HEK293 (cell line): ENCODE measurements at regions not wholly inside any gene's neighbourhood (a gene's known extent, or its start where the extent isn't known, plus 50 kb on each side); places are given as distances from the start of the nearest gene placed in this dataset.
A peak's percentile ranks its signal among the peaks of the same experiment; 100 is the strongest.

Experiments
- CTCF ChIA-PET: fragments of 350-600 bp; formaldehyde crosslinking; extraction: SDS; loops from one replicate; lab custom pipeline; 2021; ENCODE audit warnings: antibody characterized with exemption; lab: Yijun Ruan, JAX
- POLR2A ChIA-PET: fragments of 300-600 bp; formaldehyde crosslinking; extraction: SDS; loops from one replicate; lab custom pipeline; 2020; ENCODE audit warnings: antibody characterized with exemption, inconsistent platforms; lab: Yijun Ruan, JAX
- H3K27ac ChIP-seq: fragments of 200-500 bp; sonication (Bioruptor generic); 2 replicates; pipeline ENCODE4 v1.5.1; 2014; ENCODE audit warnings: low read depth, low read length, control low read depth, inconsistent platforms; ENCODE audit errors: extremely low read depth
- H3K36me3 ChIP-seq, 2 experiments: fragments of 200-500 bp in 1 of 2; sonication (Bioruptor generic) in 1 of 2; 1 replicate in 1 of 2; 2 replicates in 1 of 2; pipeline ENCODE4 v1.5.1; 2014 to 2017; ENCODE audit warnings: inconsistent platforms in 2 of 2, low read length in 2 of 2; ENCODE audit not compliant: control insufficient read depth in 2 of 2, insufficient read depth in 1 of 2
- H3K4me1 ChIP-seq: fragments of 200-500 bp; sonication (Bioruptor generic); 2 replicates; pipeline ENCODE4 v1.5.1; 2014; ENCODE audit warnings: mild to moderate bottlenecking, low read length, inconsistent platforms; ENCODE audit not compliant: control insufficient read depth, insufficient read depth
- H3K4me3 ChIP-seq: 2 replicates; pipeline ENCODE4 v1.5.1; 2011; ENCODE audit warnings: low read depth, mild to moderate bottlenecking, control low read depth, low read length, moderate library complexity
- H3K9me3 ChIP-seq: fragments of 200-500 bp; sonication (Bioruptor generic); 2 replicates; pipeline ENCODE4 v1.5.1; 2014; ENCODE audit warnings: low read depth, low read length, inconsistent platforms; ENCODE audit not compliant: control insufficient read depth, insufficient read depth
- AEBP2 ChIP-seq: fragments of 450-650 bp; formaldehyde crosslinking; IDR thresholded peaks from 2 replicates; pipeline ENCODE4 v1.5.1; 2016; ENCODE audit warnings: missing biosample characterization, missing genetic modification characterization, borderline replicate concordance
- GLIS2 ChIP-seq: fragments of 450-650 bp; formaldehyde crosslinking; IDR thresholded peaks from 2 replicates; pipeline ENCODE4 v1.5.1; 2016; ENCODE audit warnings: missing biosample characterization, missing genetic modification characterization
- KLF1 ChIP-seq: fragments of 450-650 bp; formaldehyde crosslinking; IDR thresholded peaks from 2 replicates; pipeline ENCODE4 v1.5.1; 2016; ENCODE audit warnings: missing biosample characterization, missing genetic modification characterization
- KLF9 ChIP-seq: fragments of 450-650 bp; formaldehyde crosslinking; IDR thresholded peaks from 2 replicates; pipeline ENCODE4 v1.5.1; 2016; ENCODE audit warnings: missing biosample characterization, missing genetic modification characterization, low read depth
- SCRT2 ChIP-seq: fragments of 450-650 bp; formaldehyde crosslinking; IDR thresholded peaks from 2 replicates; pipeline ENCODE4 v1.5.1; 2016; ENCODE audit warnings: missing biosample characterization, missing genetic modification characterization
- SETDB1 ChIP-seq: IDR thresholded peaks from one replicate; pipeline ENCODE4 v1.6.1; 2017; ENCODE audit warnings: mild to moderate bottlenecking, low read length, moderate library complexity, mixed read lengths; ENCODE audit not compliant: insufficient read length
- SP2 ChIP-seq: fragments of 450-650 bp; formaldehyde crosslinking; IDR thresholded peaks from 2 replicates; pipeline ENCODE4 v1.5.1; 2016; ENCODE audit warnings: missing biosample characterization, missing genetic modification characterization
- ZBTB8A ChIP-seq: fragments of 450-650 bp; formaldehyde crosslinking; IDR thresholded peaks from 2 replicates; pipeline ENCODE4 v1.5.1; 2016; ENCODE audit warnings: missing biosample characterization, missing genetic modification characterization
- ZFP69B ChIP-seq: fragments of 450-650 bp; formaldehyde crosslinking; IDR thresholded peaks from 2 replicates; pipeline ENCODE4 v1.5.1; 2016; ENCODE audit warnings: missing biosample characterization, missing genetic modification characterization
- ZNF132 ChIP-seq: fragments of 450-650 bp; formaldehyde crosslinking; IDR thresholded peaks from 2 replicates; pipeline ENCODE4 v1.5.1; 2017; ENCODE audit warnings: missing biosample characterization, missing genetic modification characterization, borderline replicate concordance
- ZNF19 ChIP-seq: fragments of 450-650 bp; formaldehyde crosslinking; IDR thresholded peaks from 2 replicates; pipeline ENCODE4; 2016; ENCODE audit warnings: missing biosample characterization, missing genetic modification characterization, low read depth
- ZNF223 ChIP-seq: fragments of 450-650 bp; formaldehyde crosslinking; IDR thresholded peaks from 2 replicates; pipeline ENCODE4 v1.5.1; 2016; ENCODE audit warnings: missing biosample characterization, missing genetic modification characterization
- ZNF335 ChIP-seq: fragments of 450-650 bp; formaldehyde crosslinking; conservative IDR thresholded peaks from 2 replicates; pipeline ENCODE4 v1.5.1; 2016; ENCODE audit warnings: missing biosample characterization, missing genetic modification characterization
- ZNF404 ChIP-seq: fragments of 450-650 bp; formaldehyde crosslinking; IDR thresholded peaks from 2 replicates; pipeline ENCODE4 v1.5.1; 2017; ENCODE audit warnings: missing biosample characterization, missing genetic modification characterization
- ZNF473 ChIP-seq: fragments of 450-650 bp; formaldehyde crosslinking; IDR thresholded peaks from 2 replicates; pipeline ENCODE4 v1.5.1; 2017; ENCODE audit warnings: missing biosample characterization, missing genetic modification characterization
- ZNF529 ChIP-seq: fragments of 450-650 bp; formaldehyde crosslinking; IDR thresholded peaks from 2 replicates; pipeline ENCODE4 v1.5.1; 2017; ENCODE audit warnings: missing genetic modification characterization, missing biosample characterization; ENCODE audit not compliant: insufficient replicate concordance
- ZNF664 ChIP-seq: fragments of 450-650 bp; formaldehyde crosslinking; IDR thresholded peaks from 2 replicates; pipeline ENCODE4 v1.5.1; 2016; ENCODE audit warnings: missing biosample characterization, missing genetic modification characterization
- ZNF777 ChIP-seq: fragments of 450-650 bp; formaldehyde crosslinking; IDR thresholded peaks from 2 replicates; pipeline ENCODE4 v1.5.1; 2017; ENCODE audit warnings: missing biosample characterization, missing genetic modification characterization, borderline replicate concordance
- ZNF785 ChIP-seq: fragments of 450-650 bp; formaldehyde crosslinking; IDR thresholded peaks from 2 replicates; pipeline ENCODE4 v1.5.1; 2016; ENCODE audit warnings: missing biosample characterization, missing genetic modification characterization
- TF ChIP-seq, protein P1 (sequence below): fragments of 450-650 bp; formaldehyde crosslinking; IDR thresholded peaks from 2 replicates; pipeline ENCODE4 v1.5.1; 2016; ENCODE audit warnings: missing biosample characterization, missing genetic modification characterization
- TF ChIP-seq, protein P2 (sequence below): fragments of 450-650 bp; formaldehyde crosslinking; IDR thresholded peaks from 2 replicates; pipeline ENCODE4 v1.5.1; 2017; ENCODE audit warnings: missing biosample characterization, missing genetic modification characterization
- TF ChIP-seq, protein P3 (sequence below): fragments of 450-650 bp; formaldehyde crosslinking; IDR thresholded peaks from 2 replicates; pipeline ENCODE4 v1.5.1; 2016; ENCODE audit warnings: missing biosample characterization, missing genetic modification characterization
- TF ChIP-seq, protein P4 (sequence below): fragments of 450-650 bp; formaldehyde crosslinking; optimal IDR thresholded peaks from 2 replicates; pipeline ENCODE3; 2016; ENCODE audit warnings: missing biosample characterization, mild to moderate bottlenecking, missing genetic modification characterization

DNA sequence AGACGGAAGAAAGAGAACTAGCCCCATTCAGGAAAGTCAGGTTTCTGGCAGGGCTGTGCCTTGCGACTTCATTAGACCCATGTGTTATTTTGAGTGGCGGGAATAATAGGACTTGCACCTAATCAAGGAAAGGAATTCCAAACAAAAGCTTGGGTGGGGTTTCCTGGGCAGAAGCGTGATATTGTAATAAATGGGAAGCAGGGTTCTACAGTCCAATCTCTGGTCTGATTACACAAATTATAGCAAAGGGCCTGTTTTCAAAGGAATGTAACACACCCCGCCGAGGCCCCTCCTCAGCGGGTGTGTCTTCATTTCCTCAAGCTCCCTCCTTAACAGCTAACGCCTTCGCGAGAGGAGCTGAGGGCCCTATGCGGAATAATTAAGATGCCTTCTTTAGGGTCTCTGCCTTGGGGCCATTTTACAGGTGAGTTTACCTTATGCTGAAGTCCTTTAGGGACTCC, 396.0 kb upstream of the C2CD4B start:
- TF ChIP-seq, protein P1, sequence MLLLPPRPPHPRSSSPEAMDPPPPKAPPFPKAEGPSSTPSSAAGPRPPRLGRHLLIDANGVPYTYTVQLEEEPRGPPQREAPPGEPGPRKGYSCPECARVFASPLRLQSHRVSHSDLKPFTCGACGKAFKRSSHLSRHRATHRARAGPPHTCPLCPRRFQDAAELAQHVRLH (tag by site-specific recombination) = no peak
- TF ChIP-seq KLF1 (tag by site-specific recombination) = peak; percentile 48; the same call in 1 of the 2 replicates
- no peak for TF ChIP-seq KLF9 (tag by site-specific recombination)
- no peak for TF ChIP-seq ZNF19 (tag by site-specific recombination)
- TF ChIP-seq, all 188 proteins: peak for 1
- ChIA-PET CTCF (interaction anchor here (1.5 kb wide), 1 partner anchor 11 kb away, joined by 5 read pairs; no protein-coding TSS in a partner anchor), POLR2A (no interaction called here)
- Histone ChIP-seq H3K4me1 (no peaks in the 10 kb centered on the region; the same call in 1 of the 2 replicates), H3K36me3 (no peaks in the 10 kb centered on the region), H3K27ac (no peak overlapping the region), H3K4me3 (no peak overlapping the region), H3K9me3 (no peaks in the 10 kb centered on the region)

GRCh38 chr15:62561571-62561970, 396.5 kb upstream of the C2CD4B start:
- ChIA-PET POLR2A (no interaction called here), CTCF (interaction anchor here (1.5 kb wide), 1 partner anchor 12 kb away, joined by 5 read pairs; no protein-coding TSS in a partner anchor)
- Histone ChIP-seq H3K4me1 (no peaks in the 10 kb centered on the region; the same call in 1 of the 2 replicates), H3K27ac (no peak overlapping the region), H3K36me3 (no peaks in the 10 kb centered on the region), H3K4me3 (no peak overlapping the region), H3K9me3 (no peaks in the 10 kb centered on the region)
- TF ChIP-seq, protein P2, sequence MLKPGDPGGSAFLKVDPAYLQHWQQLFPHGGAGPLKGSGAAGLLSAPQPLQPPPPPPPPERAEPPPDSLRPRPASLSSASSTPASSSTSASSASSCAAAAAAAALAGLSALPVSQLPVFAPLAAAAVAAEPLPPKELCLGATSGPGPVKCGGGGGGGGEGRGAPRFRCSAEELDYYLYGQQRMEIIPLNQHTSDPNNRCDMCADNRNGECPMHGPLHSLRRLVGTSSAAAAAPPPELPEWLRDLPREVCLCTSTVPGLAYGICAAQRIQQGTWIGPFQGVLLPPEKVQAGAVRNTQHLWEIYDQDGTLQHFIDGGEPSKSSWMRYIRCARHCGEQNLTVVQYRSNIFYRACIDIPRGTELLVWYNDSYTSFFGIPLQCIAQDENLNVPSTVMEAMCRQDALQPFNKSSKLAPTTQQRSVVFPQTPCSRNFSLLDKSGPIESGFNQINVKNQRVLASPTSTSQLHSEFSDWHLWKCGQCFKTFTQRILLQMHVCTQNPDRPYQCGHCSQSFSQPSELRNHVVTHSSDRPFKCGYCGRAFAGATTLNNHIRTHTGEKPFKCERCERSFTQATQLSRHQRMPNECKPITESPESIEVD = no peak
- no peak for TF ChIP-seq ZNF404 (tag by site-specific recombination)
- TF ChIP-seq ZFP69B (tag by site-specific recombination) = no peak
- no peak for TF ChIP-seq ZNF132 (tag by site-specific recombination)
- TF ChIP-seq ZNF335 (tag by site-specific recombination) = no peak
- no peak for TF ChIP-seq ZNF223 (tag by site-specific recombination)
- TF ChIP-seq ZNF664 (tag by site-specific recombination) = no peak
- no peak for TF ChIP-seq ZNF529 (tag by site-specific recombination)
- TF ChIP-seq AEBP2 = no peak
- no peak for TF ChIP-seq ZNF473 (tag by site-specific recombination)
- no peak for TF ChIP-seq ZBTB8A
- TF ChIP-seq GLIS2 = no peak
- TF ChIP-seq SETDB1 = no peak
- TF ChIP-seq, protein P3, sequence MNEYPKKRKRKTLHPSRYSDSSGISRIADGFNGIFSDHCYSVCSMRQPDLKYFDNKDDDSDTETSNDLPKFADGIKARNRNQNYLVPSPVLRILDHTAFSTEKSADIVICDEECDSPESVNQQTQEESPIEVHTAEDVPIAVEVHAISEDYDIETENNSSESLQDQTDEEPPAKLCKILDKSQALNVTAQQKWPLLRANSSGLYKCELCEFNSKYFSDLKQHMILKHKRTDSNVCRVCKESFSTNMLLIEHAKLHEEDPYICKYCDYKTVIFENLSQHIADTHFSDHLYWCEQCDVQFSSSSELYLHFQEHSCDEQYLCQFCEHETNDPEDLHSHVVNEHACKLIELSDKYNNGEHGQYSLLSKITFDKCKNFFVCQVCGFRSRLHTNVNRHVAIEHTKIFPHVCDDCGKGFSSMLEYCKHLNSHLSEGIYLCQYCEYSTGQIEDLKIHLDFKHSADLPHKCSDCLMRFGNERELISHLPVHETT = no peak
- TF ChIP-seq ZNF777 (tag by site-specific recombination) = no peak
- TF ChIP-seq, protein P4, sequence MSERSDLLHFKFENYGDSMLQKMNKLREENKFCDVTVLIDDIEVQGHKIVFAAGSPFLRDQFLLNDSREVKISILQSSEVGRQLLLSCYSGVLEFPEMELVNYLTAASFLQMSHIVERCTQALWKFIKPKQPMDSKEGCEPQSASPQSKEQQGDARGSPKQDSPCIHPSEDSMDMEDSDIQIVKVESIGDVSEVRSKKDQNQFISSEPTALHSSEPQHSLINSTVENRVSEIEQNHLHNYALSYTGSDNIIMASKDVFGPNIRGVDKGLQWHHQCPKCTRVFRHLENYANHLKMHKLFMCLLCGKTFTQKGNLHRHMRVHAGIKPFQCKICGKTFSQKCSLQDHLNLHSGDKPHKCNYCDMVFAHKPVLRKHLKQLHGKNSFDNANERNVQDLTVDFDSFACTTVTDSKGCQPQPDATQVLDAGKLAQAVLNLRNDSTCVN = no peak
- TF ChIP-seq ZNF785 (tag by site-specific recombination) = no peak
- no peak for TF ChIP-seq SP2 (tag by site-specific recombination)
- TF ChIP-seq SCRT2 (tag by site-specific recombination) = no peak
